NB4 (cell line): ENCODE measurements at regions not wholly inside any gene's neighbourhood (a gene's known extent, or its start where the extent isn't known, plus 50 kb on each side); places are given as distances from the start of the nearest gene placed in this dataset.

Experiments used
- DNase-seq: peaks from one replicate; pipeline ENCODE4 v3.0.0; 2010; ENCODE audit warnings: low read depth
- H3K4me3 ChIP-seq: one replicate; pipeline ENCODE4 v1.5.1; 2011; ENCODE audit warnings: mild to moderate bottlenecking, low read depth, low read length, moderate library complexity
- CTCF ChIP-seq: IDR thresholded peaks from one replicate; pipeline ENCODE4 v1.5.1; 2012; ENCODE audit warnings: low read depth, low read length
- MAX ChIP-seq: IDR thresholded peaks from 2 replicates; pipeline ENCODE4 v1.6.1; 2011; ENCODE audit warnings: low read depth, low read length
- MYC ChIP-seq: IDR thresholded peaks from 2 replicates; pipeline ENCODE4 v1.6.1; 2011; ENCODE audit warnings: low read depth, low read length
- POLR2A ChIP-seq: IDR thresholded peaks from 2 replicates; pipeline ENCODE4 v1.6.1; 2011; ENCODE audit warnings: mild to moderate bottlenecking; ENCODE audit not compliant: insufficient read length; ENCODE audit errors: extremely low read depth

GRCh38 chr1:215360031-215360430 lies 207.1 kb upstream of the KCTD3 start:
- no peak for DNase-seq
- H3K4me3 ChIP-seq, result no peak overlapping the region
- TF ChIP-seq MYC (no peak), CTCF (no peak), POLR2A (no peak), MAX (no peak)

- DNase-seq, result no peak
- TF ChIP-seq POLR2A (no peak), MAX (no peak), MYC (no peak), CTCF (no peak)
These were observed 206.3 kb upstream of the KCTD3 start for GRCh38 chr1:215360758-215361157.

GRCh38 chr1:215375381-215375780 lies 191.7 kb upstream of the KCTD3 start:
- DNase-seq, result no peak
- TF ChIP-seq CTCF, result no peak
- no peak for TF ChIP-seq MYC
- TF ChIP-seq MAX, result no peak
- TF ChIP-seq POLR2A, result no peak
- no peak overlapping the region for H3K4me3 ChIP-seq

More at GRCh38 chr1:215360758-215361157, 206.3 kb upstream of the KCTD3 start:
- no peak overlapping the region for H3K4me3 ChIP-seq

- peak; percentile 14 for DNase-seq
- no peak overlapping the region for H3K4me3 ChIP-seq
- TF ChIP-seq MAX (no peak), POLR2A (no peak), CTCF (no peak), MYC (no peak)
These were observed 190.4 kb upstream of the KCTD3 start for GRCh38 chr1:215376544-215377264.

GRCh38 chr1:215377746-215378145 lies 189.4 kb upstream of the KCTD3 start:
- no peak for TF ChIP-seq MYC
- no peak for TF ChIP-seq MAX
- TF ChIP-seq CTCF, result no peak
- TF ChIP-seq POLR2A, result no peak
- H3K4me3 ChIP-seq, result no peak overlapping the region
- DNase-seq, result no peak
